Sciatic nerve (tissue), 2 donors: ENCODE measurements at regions not wholly inside any gene's neighbourhood (a gene's known extent, or its start where the extent isn't known, plus 50 kb on each side); places are given as distances from the start of the nearest gene placed in this dataset.

Experiments used
- ATAC-seq: fragments of 200-7000 bp; cut with Tn5 transposase; one replicate; pipeline ENCODE4 v1.9.1; 2020; ENCODE audit warnings: mild to moderate bottlenecking, moderate library complexity
- DNase-seq: peaks from one replicate; pipeline ENCODE4 v3.0.0-alpha.2; 2020; ENCODE audit warnings: low spot score
- intact Hi-C: fragments of 100-400 bp; cut with DNase I; formaldehyde crosslinking; loops from one replicate; pipeline ENCODE4 v1.14.2; 2022
- donor health status: DM: no; HTN: no; CAD: no.
- donor health status: DM: no; HTN: no; CAD: no.

DNA sequence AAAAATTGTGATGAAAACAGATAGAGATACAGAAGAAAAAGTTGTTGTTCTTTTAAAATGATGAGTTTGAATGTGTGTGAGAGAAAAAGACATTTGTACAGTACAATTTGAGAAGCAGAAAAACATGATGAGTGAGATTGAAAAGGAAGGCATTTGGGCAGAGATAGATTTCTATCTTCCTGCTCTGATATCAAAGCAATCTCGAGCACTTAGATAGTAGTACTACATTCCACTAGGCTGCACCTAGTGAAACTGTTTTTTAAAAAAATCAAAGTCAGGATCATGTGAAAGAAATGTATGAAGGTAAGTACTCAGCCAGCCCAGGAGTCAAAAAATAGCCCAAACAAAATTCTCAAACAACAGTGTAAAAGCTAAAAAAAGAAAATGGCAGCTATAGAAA is 104.1 kb upstream of the UBE2E2 start:
- no peak for ATAC-seq
- intact Hi-C loops: no loop called here

DNA sequence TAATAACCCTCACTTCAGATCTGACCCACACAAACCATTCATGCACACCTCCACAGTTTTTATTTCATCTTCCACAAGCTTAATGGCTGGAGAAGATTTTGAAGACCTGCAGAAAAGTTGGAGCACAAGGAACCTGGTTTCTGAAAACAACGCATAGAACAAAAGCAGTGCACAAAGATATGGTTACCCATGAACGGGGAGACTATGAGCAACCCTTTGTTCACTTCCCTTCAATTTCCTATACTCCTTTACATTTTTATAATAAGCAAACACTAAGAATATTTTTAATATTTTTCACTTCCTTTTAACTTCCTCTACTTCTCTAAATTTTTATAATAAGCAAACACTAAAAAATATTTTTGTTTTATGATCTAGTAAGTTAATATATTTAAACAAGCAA is 103.5 kb upstream of the UBE2E2 start:
- intact Hi-C loops: no loop called here
- ATAC-seq (no peak), DNase-seq (no peak)

More for the DNA sequence above, 104.1 kb upstream of the UBE2E2 start:
- no peak for DNase-seq

DNA sequence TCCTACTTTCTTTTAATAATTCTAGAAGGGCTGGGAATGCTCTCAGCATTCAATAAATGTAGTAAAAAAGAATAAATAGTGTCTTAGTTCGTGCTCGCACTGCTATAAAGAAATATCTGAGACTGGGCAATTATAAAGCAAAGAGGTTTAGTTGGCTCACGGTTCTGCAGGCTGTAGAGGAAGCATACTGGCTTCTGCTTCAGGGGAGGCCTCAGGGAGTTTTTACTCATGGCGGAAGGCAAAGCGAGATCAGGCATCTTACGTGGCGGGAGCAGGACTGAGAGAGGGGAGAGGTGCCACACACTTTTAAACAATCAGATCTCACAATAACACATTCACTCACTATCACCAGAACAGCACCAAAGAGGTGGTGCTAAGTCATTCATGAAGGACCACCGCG is 103.0 kb upstream of the UBE2E2 start:
- no peak for ATAC-seq
- no peak for DNase-seq
- intact Hi-C loops: no loop called here

DNA sequence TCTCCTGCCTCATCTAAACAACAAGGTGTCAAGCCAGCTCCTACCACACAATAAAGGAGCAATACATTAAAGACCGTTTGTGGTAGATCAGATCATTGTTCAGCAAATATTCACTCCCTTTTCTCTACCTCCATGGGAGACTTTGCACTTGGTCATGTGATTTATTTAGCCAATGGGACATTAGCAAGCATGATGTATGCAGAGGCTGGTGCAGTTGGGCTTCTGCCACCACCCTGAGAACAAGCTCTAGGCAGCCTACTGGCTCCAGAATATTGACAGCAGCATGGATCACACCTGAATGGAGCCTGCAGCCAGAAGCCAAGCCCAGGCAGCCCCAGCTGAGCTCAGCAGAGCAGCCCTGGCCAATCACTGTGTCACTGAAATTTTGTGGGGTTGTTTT is 99.4 kb upstream of the UBE2E2 start:
- DNase-seq (no peak), ATAC-seq (no peak)
- intact Hi-C loops: no loop called here

- no peak for DNase-seq
- intact Hi-C loops: no loop called here
- no peak for ATAC-seq
These were observed 98.1 kb upstream of the UBE2E2 start for GRCh38 chr3:23105048-23105447.

DNA sequence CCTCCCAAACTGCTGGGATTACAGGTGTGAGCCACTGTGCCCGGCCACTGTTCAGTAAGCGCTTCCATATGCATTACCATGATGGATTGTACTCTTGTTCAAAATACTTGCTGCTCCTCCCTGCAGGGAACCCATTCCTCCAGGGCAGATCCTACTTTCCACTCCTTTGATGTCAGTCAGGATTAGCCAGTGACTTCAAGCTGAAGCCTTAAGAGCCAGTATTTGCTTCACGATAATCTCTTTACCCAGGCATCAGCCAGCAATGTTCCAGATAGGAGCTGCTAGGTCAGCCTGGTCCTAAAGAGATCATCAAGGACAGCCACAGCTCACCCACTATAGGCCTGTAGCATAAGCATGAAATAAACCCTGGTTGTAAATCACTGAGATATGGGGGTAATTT is 96.5 kb upstream of the UBE2E2 start:
- ATAC-seq: no peak
- intact Hi-C loops: no loop called here
- no peak for DNase-seq

- DNase-seq (no peak), ATAC-seq (no peak)
- intact Hi-C loops: no loop called here
These were observed 95.9 kb upstream of the UBE2E2 start for GRCh38 chr3:23107221-23107620.

DNA sequence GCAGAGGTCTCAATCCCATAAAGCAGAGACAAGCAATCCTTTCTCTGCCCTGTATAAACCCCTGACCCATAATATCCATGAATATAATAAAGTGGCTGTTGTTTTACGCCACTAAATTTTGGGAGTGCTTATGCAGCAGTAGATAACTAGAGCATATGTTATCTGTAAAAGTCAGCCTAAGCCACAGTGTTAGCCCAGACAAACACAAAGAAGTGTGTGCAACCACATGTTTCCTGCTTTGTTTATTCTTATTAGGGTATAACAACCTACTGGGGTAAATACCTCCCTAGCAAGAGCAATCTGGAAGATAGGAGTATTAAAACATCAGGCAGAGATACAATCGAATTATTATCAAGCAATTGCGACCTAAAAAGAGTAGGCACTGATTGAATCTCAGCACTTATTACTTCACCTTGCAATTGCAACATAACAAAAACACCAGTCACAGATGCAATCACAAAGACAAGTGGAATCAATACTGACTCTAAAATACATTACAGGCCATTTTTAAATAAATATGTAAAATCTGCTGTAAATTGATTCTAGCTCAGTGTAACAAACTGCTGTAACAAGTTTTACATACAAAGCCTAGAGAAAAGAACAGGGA is 94.6 kb upstream of the UBE2E2 start:
- intact Hi-C loops: no loop called here
- ATAC-seq: no peak
- no peak for DNase-seq

DNA sequence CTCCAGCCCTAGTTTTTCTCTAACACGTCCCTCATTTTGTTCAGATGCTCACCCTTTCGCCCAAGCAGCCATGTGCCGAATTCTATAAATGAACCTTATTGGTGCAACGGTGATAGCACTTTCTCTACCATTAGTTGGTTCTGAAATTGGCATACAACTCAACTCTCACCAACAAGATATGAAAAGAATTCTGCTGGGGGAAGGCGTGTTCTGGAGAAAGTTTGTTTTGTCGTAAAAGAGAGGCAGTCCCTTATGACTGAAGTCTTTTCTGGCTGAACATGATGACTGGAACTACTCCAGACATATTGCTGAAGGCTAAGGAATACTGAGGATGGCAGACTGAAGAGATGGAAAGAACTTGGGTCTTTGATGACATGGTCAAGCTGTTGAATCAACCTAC is 91.8 kb upstream of the UBE2E2 start:
- intact Hi-C loops: no loop called here
- no peak for ATAC-seq
- no peak for DNase-seq

- DNase-seq (no peak), ATAC-seq (no peak)
- intact Hi-C loops: no loop called here
These were observed 91.3 kb upstream of the UBE2E2 start for GRCh38 chr3:23111797-23112196.

- ATAC-seq (peak; percentile 44), DNase-seq (no peak)
- intact Hi-C loops: no loop called here
These were observed 90.6 kb upstream of the UBE2E2 start for GRCh38 chr3:23112491-23112890.

GRCh38 chr3:23113455-23114171 is 89.5 kb upstream of the UBE2E2 start:
- DNase-seq (no peak), ATAC-seq (peak; percentile 88)
- intact Hi-C loops: no loop called here

DNA sequence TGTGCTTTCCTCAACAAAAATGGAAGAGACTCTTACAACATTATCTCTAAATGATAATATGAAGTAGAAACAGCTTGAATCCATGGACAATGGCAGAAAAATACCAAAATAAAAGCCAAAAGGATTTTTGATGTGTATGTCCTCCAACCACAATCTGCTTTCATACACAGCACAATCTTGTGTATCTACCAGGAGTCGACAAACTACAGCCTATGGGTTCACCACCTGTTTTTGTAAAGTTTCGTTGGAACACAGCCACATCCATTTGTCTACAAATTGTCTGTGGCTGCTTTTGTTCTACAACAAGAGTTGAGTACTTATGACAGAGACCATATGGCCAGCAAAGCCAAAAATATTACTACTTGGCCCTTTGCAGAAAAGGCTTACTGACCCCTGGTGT is 88.7 kb upstream of the UBE2E2 start:
- no peak for DNase-seq
- intact Hi-C loops: no loop called here
- ATAC-seq: no peak

DNA sequence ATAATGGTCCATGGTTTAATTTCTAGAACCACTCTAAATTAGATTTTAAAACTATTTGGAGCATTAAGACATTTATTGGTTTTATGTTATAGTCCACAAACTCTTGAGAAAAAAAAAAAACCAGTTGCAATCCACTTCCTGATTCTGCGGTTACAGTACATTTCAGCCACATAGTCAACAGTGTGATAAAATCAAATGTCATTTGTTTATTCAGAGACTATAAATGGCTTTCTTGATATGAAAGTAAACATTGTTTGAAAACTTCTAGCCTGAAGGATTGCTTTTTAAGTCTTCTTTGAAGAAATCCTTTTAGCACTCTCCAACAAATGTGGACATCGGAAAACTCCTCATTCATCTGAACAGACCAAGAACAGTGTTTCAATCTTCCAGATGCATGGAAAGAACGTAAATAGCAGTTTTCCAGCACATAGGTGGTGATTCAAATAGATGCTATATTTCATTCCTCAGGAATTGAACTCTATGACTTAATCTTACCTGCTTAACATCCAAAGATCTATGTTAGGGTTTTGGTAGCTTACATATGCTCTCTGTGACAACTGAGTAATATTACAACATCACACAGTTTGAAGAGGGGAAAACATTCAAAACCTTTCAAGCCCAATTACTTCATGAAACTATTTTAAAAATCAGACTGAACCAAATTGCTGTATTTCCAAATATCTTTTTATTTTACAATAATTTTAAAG is 87.8 kb upstream of the UBE2E2 start:
- intact Hi-C loops: no loop called here
- DNase-seq (no peak), ATAC-seq (no peak)

DNA sequence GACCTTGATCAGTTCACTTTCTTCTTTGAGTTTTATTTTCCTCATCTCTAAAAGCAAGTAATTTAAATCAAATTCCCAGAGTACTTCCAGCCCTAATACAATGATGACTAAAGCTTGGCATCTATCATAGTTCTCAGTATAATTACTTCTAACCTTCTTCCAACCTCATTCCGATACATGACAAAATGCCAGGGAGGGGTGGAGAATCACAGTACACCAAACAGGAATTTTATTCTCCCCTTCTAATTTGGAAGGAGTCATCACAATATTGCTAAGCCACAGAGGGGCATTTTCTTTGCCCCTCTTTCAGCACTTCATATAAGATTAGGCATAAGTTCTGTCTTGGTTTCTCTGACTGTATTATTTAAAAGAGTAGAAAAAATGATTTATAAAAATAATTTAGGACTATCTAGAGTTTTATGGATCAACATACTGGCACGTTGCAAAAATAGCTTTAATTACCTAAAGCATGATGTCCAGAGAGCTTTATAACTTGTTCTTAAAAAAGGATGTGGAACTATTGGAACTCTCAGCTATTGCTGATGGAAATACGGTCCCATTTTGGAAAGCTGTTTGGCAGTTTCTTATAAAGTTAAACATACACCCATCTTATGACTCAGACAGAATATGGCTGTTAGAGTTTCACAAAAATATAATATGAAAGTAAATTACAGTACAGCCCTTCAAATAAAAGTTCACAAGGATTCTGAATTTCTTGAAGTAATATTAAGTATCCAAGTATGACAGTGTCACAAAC is 86.9 kb upstream of the UBE2E2 start:
- intact Hi-C loops: no loop called here

GRCh38 chr3:23117856-23118255 is 85.3 kb upstream of the UBE2E2 start:
- DNase-seq: no peak
- intact Hi-C loops: no loop called here
- no peak for ATAC-seq

More for the DNA sequence above, 86.9 kb upstream of the UBE2E2 start:
- DNase-seq (no peak), ATAC-seq (no peak)

DNA sequence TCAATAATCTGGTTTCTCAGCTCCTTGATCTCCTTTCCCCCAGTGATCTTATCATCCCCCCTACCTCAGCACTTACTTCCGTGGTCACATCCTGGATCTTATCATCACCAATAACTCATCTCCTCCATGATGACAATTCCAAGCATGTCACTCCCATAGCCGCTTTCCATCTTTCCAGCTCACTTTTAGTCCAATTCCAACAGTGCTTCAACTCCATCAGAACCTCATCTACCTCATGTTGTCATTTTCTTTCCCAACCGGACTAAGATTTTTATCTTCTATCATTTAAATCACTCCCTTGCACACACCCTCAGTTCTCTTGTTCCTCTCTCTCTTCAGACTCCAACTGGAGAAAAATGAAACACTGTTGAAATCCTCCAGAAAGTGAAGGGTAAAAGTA is 75.9 kb upstream of the UBE2E2 start:
- no peak for ATAC-seq
- no peak for DNase-seq
- intact Hi-C loops: no loop called here

DNA sequence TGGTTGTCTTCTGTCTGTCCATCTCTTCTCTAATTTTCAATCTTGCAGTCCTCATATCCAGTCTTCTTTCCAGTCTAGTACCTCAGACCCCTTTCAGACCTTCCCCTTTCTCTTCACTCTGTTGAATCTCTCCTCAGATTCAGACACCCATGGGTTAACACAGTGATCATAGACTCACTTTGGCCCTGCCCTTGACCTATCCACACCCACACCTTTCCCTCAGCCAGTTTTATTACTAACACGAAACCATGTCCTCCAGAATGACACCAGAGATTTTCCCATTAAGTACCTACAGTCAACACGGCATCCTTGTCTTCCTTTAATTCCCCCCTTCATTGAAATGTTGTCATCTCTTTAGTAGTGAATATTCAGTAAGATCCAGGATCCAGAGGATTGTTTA is 74.5 kb upstream of the UBE2E2 start:
- DNase-seq (no peak), ATAC-seq (peak; percentile 8)
- intact Hi-C loops: no loop called here

DNA sequence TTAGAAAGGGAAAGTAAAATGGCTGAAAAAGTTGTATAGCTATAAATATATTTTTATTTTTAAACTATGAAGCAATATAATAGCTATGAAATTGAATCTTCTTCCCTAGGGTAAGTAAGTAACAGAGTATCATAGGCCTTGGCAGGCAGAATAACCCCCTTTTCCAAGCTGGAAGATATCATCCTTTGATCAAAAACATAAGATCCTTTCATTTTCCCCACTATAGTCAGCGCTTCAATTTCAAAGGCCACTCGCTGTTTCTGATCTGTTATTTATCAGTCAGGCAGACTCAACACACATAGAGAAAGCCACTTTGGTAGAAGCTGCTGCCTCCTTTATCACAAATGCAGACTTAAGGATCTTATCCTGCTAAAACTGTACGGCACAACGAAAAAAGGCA is 74.0 kb upstream of the UBE2E2 start:
- DNase-seq (no peak), ATAC-seq (peak; percentile 81)
- intact Hi-C loops: no loop called here

DNA sequence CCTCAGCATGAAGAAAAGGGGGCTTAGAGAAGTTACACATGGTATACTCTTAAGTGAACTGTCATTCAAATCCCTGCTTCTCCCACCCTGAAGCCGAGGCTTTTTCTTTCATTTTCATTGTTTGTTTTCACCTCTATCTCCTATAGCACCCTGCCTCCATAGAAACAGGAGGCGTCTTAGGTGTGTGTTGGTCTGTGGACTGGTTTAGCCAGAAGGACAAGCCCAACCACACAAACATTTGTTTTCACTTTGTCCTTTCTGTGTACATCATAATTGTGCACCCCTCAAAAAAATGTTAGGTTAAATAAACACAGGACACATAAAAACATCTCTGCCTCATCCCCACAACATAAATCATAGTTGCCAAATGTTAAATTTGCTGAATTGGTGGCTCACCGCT is 73.3 kb upstream of the UBE2E2 start:
- ATAC-seq (peak; percentile 68), DNase-seq (no peak)
- intact Hi-C loops: no loop called here
